K562 (cell line): ENCODE measurements at regions not wholly inside any gene's neighbourhood (a gene's known extent, or its start where the extent isn't known, plus 50 kb on each side); places are given as distances from the start of the nearest gene placed in this dataset.

ENCODE experiments used
- ARID1B ChIP-seq: fragments of 450-650 bp; IDR thresholded peaks from 2 replicates; pipeline ENCODE4 v1.6.1; 2016; ENCODE audit warnings: antibody characterized with exemption, mild to moderate bottlenecking, inconsistent platforms
- ETS2 ChIP-seq: IDR thresholded peaks from 2 replicates; pipeline ENCODE4 v1.6.1; 2016; ENCODE audit warnings: borderline replicate concordance, missing genetic modification characterization, mild to moderate bottlenecking, moderate library complexity, missing compliant biosample characterization; ENCODE audit not compliant: poor library complexity, severe bottlenecking
- HEY1 ChIP-seq: fragments of 250-450 bp; sonication (Bioruptor Pico); IDR thresholded peaks from 2 replicates; pipeline ENCODE4 v1.5.0; 2020; ENCODE audit warnings: mild to moderate bottlenecking, moderate library complexity, borderline replicate concordance
- KLF10 ChIP-seq: fragments of 250-450 bp; sonication (Bioruptor Pico); IDR thresholded peaks from 2 replicates; pipeline ENCODE4 v1.6.1; 2021; ENCODE audit warnings: matching md5 sums
- KLF16 ChIP-seq: IDR thresholded peaks from 2 replicates; pipeline ENCODE4 v1.6.1; 2016; ENCODE audit warnings: antibody characterized with exemption
- NFIC ChIP-seq: fragments of 450-650 bp; IDR thresholded peaks from 2 replicates; pipeline ENCODE4 v1.6.1; 2017; ENCODE audit warnings: mild to moderate bottlenecking, inconsistent platforms
- PBX2 ChIP-seq, 2 experiments: IDR thresholded peaks in 1 of 2; conservative IDR thresholded peaks in 1 of 2; 2 replicates each; pipeline ENCODE4 v1.6.1; 2016; ENCODE audit warnings: low read depth in 2 of 2, mild to moderate bottlenecking in 1 of 2, missing compliant biosample characterization in 1 of 2, missing genetic modification characterization in 1 of 2, moderate library complexity in 1 of 2
- POLR3A ChIP-seq: IDR thresholded peaks from 2 replicates; pipeline ENCODE4 v1.6.1; 2011; ENCODE audit warnings: borderline replicate concordance, mild to moderate bottlenecking, moderate library complexity; ENCODE audit not compliant: insufficient read length, insufficient read depth; ENCODE audit errors: extremely low read depth
- RBM25 ChIP-seq: fragments of 200-400 bp; formaldehyde crosslinking; IDR thresholded peaks from 2 replicates; pipeline ENCODE4 v1.6.1; 2018; ENCODE audit warnings: low read length, low read depth, moderate library complexity; ENCODE audit not compliant: severe bottlenecking
- RCOR1 ChIP-seq, 2 experiments: IDR thresholded peaks; 2 replicates each; pipeline ENCODE4 v1.6.1; 2012; ENCODE audit warnings: low read depth in 2 of 2, low read length in 2 of 2, borderline replicate concordance in 1 of 2, improper control_type of control experiment in 1 of 2
- RFX5 ChIP-seq: IDR thresholded peaks from 2 replicates; pipeline ENCODE4 v1.6.1; 2011; ENCODE audit warnings: low read depth, mild to moderate bottlenecking, improper control_type of control experiment, low read length
- TAF1 ChIP-seq: IDR thresholded peaks from 2 replicates; pipeline ENCODE4 v1.6.1; 2011; ENCODE audit warnings: mild to moderate bottlenecking, low read length, moderate library complexity; ENCODE audit not compliant: insufficient read depth, control insufficient read depth, severe bottlenecking; ENCODE audit errors: extremely low read depth
- TCF3 ChIP-seq: sonication (generic); formaldehyde crosslinking; IDR thresholded peaks from 2 replicates; pipeline ENCODE4 v1.4.0; 2020; ENCODE audit warnings: mild to moderate bottlenecking, missing genetic modification reagents
- ZNF239 ChIP-seq: fragments of 250-450 bp; sonication (Bioruptor Pico); IDR thresholded peaks from 2 replicates; pipeline ENCODE4 v1.4.0; 2020; ENCODE audit warnings: mild to moderate bottlenecking
- ZNF347 ChIP-seq: fragments of 450-650 bp; formaldehyde crosslinking; IDR thresholded peaks from 2 replicates; pipeline ENCODE4 v1.4.0; 2020; ENCODE audit warnings: low read depth, mild to moderate bottlenecking, moderate library complexity
- ZNF717 ChIP-seq: fragments of 250-450 bp; sonication (Bioruptor Pico); IDR thresholded peaks from 2 replicates; pipeline ENCODE4 v1.5.0; 2021
- ZNF76 ChIP-seq: fragments of 250-450 bp; sonication (Bioruptor Pico); IDR thresholded peaks from 2 replicates; pipeline ENCODE4 v1.4.0; 2020; ENCODE audit warnings: mild to moderate bottlenecking, moderate library complexity, borderline replicate concordance
- TF ChIP-seq, protein P1 (sequence below): fragments of 450-650 bp; IDR thresholded peaks from one replicate; pipeline ENCODE4 v1.6.1; 2018; ENCODE audit warnings: mild to moderate bottlenecking, moderate library complexity; ENCODE audit not compliant: partially characterized antibody
- TF ChIP-seq, protein P2 (sequence below): fragments of 450-650 bp; IDR thresholded peaks from 2 replicates; pipeline ENCODE4 v1.6.1; 2017; ENCODE audit warnings: antibody characterized with exemption, mild to moderate bottlenecking

DNA sequence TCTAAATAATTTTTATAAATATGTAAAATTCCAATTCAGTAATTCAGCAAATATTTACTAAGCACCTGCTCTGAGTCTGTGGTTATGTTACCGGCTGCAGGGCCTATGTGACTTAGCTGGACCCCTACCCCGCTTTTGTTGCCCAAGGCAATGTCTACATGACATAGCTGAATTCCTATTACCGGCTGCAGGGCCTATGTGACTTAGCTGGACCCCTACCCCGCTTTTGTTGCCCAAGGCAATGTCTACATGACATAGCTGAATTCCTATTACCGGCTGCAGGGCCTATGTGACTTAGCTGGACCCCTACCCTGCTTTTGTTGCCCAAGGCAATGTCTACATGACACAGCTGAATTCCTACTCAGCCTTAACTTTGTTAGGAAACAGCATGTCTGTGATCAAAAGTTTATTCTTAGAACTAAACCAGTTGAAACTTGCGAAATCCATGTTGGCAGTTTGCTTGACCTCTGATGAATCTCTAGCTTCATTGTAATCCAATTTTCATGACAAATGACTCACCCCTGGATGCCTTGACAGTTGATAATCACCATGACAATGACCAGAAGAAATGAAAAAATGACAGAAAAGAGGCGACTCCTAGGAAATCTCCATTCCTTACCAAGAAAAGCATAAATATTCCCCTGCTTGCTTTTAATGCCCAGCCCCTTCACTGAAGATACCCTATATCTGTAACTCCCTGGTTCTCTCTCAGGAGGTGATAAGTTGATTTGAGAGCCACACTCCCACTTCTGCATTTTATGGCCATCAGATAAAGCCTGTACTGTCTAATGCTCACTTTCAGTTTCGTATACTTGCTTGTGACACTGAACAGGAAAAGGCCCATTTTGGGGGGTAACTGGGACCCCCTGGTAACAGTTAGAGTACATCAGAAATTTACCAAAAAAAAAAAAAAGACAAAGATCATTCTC lies 148.4 kb upstream of the SYT10 start (continued):
- TF ChIP-seq ETS2 (tag): no peak
- TF ChIP-seq NFIC: peak; percentile 87
- TF ChIP-seq, protein P1, sequence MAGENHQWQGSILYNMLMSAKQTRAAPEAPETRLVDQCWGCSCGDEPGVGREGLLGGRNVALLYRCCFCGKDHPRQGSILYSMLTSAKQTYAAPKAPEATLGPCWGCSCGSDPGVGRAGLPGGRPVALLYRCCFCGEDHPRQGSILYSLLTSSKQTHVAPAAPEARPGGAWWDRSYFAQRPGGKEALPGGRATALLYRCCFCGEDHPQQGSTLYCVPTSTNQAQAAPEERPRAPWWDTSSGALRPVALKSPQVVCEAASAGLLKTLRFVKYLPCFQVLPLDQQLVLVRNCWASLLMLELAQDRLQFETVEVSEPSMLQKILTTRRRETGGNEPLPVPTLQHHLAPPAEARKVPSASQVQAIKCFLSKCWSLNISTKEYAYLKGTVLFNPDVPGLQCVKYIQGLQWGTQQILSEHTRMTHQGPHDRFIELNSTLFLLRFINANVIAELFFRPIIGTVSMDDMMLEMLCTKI: no peak
- no peak for TF ChIP-seq RBM25
- no peak for TF ChIP-seq RFX5
- TF ChIP-seq KLF10: no peak
- TF ChIP-seq ARID1B: peak; percentile 99
- TF ChIP-seq PBX2 (CRISPR knock-in tag; IDR thresholded peaks at IDR 0.05; ENCODE audit: low read depth): no peak
- peak; percentile 98 for TF ChIP-seq PBX2 (tag; conservative IDR thresholded peaks at IDR 0.05; ENCODE audit: low read depth)
- no peak for TF ChIP-seq ZNF239
- peak; percentile 93 for TF ChIP-seq KLF16
- TF ChIP-seq TCF3: peak; percentile 94
- TF ChIP-seq, protein P2, sequence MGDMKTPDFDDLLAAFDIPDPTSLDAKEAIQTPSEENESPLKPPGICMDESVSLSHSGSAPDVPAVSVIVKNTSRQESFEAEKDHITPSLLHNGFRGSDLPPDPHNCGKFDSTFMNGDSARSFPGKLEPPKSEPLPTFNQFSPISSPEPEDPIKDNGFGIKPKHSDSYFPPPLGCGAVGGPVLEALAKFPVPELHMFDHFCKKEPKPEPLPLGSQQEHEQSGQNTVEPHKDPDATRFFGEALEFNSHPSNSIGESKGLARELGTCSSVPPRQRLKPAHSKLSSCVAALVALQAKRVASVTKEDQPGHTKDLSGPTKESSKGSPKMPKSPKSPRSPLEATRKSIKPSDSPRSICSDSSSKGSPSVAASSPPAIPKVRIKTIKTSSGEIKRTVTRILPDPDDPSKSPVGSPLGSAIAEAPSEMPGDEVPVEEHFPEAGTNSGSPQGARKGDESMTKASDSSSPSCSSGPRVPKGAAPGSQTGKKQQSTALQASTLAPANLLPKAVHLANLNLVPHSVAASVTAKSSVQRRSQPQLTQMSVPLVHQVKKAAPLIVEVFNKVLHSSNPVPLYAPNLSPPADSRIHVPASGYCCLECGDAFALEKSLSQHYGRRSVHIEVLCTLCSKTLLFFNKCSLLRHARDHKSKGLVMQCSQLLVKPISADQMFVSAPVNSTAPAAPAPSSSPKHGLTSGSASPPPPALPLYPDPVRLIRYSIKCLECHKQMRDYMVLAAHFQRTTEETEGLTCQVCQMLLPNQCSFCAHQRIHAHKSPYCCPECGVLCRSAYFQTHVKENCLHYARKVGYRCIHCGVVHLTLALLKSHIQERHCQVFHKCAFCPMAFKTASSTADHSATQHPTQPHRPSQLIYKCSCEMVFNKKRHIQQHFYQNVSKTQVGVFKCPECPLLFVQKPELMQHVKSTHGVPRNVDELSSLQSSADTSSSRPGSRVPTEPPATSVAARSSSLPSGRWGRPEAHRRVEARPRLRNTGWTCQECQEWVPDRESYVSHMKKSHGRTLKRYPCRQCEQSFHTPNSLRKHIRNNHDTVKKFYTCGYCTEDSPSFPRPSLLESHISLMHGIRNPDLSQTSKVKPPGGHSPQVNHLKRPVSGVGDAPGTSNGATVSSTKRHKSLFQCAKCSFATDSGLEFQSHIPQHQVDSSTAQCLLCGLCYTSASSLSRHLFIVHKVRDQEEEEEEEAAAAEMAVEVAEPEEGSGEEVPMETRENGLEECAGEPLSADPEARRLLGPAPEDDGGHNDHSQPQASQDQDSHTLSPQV: 0 out of 2 replicates have a peak, but pooled peaks have one; percentile 78
- TF ChIP-seq ZNF717 (CRISPR knock-in tag): no peak
- TF ChIP-seq TAF1: no peak
- no peak for TF ChIP-seq ZNF347 (CRISPR knock-in tag)
- no peak for TF ChIP-seq HEY1 (CRISPR knock-in tag)
- no peak for TF ChIP-seq POLR3A
- TF ChIP-seq RCOR1 (IDR thresholded peaks at IDR 0.05; ENCODE audit: borderline replicate concordance in 1 of 2, low read depth in 2 of 2, low read length in 2 of 2): peak; percentile 75 to 97
- TF ChIP-seq ZNF76 (CRISPR knock-in tag): no peak
